NCI-H1092 treated with DMSO at 0.1 percent for 48 hours (cell line): ENCODE measurements at regions not wholly inside any gene's neighbourhood (a gene's known extent, or its start where the extent isn't known, plus 50 kb on each side); places are given as distances from the start of the nearest gene placed in this dataset.

Experiments
- DNase-seq: peaks from one replicate; lab custom pipeline; 2025; lab: John Stamatoyannopoulos, UW

- DNase-seq, result no peak
These were observed 98.2 kb upstream of the GCFC2 start for GRCh38 chr2:75808793-75809535.

DNA sequence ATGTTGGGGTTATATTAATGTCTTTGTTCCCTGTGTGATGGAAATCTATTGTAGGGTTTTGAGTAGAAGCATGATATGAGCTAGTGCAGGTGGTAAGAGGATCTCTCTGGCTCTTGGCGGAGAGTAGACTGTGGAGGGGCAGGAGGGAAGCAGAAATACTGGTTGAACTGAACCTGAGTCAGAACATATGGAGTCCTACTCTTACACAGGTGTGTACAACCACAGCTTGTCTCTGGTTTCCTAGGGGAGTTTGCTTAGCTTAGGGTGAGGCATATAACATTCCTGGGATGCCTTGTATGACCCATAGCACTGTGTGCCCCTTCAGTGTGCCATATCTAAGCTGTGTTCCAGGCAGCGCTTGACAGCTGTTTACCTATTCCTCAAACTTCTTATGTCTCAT lies 97.3 kb upstream of the GCFC2 start:
- DNase-seq, result no peak

- no peak for DNase-seq
These were observed 90.7 kb upstream of the GCFC2 start for GRCh38 chr2:75801234-75801982.

DNA sequence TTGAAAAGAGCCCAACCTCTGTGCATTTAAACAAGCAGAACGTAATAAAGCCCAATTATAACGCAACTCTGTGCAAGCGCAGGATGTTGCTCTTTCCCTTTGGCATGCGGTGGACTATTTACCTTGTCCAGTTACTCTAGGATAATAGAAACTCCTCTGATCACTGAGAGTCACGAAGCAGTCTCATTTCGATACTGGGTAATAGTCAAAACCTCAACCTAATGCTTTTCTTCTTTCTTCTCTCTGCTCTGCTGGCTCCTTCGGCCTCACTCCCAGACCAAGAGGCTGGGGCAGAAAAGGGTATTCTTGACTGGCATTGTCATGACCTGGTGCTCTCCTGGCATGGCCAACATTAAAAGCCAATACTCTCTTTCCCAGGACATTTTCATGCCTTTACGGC lies 89.7 kb upstream of the GCFC2 start:
- no peak for DNase-seq

GRCh38 chr2:75799859-75800258 lies 89.1 kb upstream of the GCFC2 start:
- DNase-seq, result no peak

GRCh38 chr2:75798569-75798968 lies 87.9 kb upstream of the GCFC2 start:
- no peak for DNase-seq

GRCh38 chr2:75792996-75793395 lies 82.3 kb upstream of the GCFC2 start:
- no peak for DNase-seq

- DNase-seq, result no peak
These were observed 81.4 kb upstream of the GCFC2 start for GRCh38 chr2:75792146-75792545.

GRCh38 chr2:75790814-75791467 lies 80.2 kb upstream of the GCFC2 start:
- no peak for DNase-seq

GRCh38 chr2:75790121-75790813 lies 79.6 kb upstream of the GCFC2 start:
- no peak for DNase-seq

- DNase-seq, result no peak
These were observed 78.2 kb upstream of the GCFC2 start for GRCh38 chr2:75788902-75789301.

DNA sequence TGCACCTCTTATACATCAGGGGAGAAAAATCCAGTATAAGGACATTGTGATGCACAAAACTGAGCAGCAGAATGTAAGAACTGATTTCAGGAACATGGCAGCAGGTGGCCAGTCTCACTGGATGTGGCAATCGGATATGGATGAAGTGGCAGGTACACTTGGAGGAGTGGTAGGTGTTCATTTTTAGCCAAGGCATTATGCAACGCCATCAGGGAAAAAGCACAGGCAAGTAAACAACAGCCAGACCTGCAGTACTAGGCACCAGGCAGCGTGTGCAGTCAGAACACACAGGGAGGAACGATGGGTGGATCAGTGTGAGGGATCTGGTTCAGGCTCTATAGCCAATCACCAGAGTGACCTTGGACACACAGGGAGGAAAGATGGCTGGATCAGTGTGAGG lies 77.4 kb upstream of the GCFC2 start:
- no peak for DNase-seq

DNA sequence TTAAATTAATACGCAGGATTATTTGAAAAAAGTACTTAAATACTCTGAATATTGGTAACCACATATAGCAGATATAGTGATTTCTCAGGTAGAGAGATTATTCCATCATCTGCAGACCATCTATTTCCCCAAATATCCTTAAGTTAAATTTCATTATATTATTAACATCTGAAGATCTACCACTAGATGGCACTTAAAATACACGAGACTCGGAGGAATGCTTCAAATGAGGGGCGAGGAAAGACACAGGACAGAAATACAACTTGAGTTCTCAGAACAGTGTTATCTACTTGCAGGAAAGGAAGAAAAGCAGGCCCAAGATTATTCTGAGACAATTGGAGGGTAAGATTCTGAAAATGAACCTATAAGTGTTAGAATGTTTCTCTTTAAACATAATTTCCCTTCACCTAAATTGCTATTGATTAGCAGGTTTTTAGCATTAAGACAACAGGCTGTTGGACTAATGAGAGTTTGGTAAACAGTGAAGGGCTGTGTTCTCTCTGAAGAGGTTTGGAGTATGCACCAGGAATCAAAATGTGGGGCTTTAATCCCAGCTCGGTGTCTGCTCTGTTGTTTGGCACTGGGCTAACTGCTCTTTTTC lies 76.9 kb upstream of the GCFC2 start:
- peak; percentile 54 for DNase-seq

- no peak for DNase-seq
These were observed 64.7 kb upstream of the GCFC2 start for GRCh38 chr2:75775311-75775823.

DNA sequence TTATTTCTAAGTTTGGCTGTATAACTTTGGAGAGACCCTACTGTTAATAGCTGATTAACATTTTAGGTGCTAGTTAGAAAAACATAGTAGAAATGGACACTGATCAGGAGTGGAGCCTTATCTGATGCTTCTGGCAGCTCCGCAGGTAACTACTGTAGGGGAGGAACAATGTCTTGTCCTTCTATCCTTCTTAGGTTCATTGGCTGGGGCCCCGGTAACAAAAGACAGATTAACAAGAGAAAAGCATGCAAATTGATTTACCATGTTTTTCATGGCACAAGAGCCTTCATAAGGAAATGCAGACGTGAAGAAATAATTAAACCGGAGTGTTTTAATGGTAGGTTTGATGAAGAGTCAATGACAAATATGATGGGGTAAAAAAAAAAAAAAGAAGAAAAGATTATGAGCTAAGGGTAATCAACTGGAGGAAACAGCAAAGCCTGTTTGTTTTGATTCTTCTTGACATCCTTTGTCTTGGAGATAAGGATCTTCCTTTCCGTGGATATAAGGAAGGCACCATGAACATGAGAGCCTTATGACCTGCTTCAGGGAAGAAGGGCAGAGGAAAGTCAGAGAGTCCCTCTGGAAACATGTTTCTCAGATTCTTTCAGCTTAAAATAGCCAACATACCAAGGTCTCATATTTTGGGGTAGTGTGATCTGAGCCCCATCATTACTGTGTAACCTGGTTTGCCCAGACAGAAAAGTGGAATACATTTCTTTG lies 62.4 kb upstream of the GCFC2 start:
- no peak for DNase-seq

DNA sequence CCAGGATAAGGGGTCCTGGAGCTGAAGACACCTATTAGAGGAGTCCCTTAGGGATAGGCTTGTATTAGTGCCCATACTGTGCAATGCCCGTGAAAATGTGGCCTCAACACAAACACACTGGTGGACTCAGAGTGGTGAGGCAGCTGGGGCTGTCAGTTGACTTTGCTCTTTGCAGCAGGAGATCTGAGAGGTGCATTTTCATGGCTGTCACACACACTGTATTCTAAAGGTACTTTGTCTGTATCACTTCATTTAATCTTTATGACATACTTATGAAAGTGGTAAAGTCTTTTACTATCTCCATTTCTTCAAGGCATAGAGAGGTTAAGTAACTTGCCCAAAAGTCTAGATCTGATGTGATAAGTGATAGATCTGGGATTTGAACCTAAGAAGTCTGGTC lies 55.1 kb upstream of the GCFC2 start:
- no peak for DNase-seq

DNA sequence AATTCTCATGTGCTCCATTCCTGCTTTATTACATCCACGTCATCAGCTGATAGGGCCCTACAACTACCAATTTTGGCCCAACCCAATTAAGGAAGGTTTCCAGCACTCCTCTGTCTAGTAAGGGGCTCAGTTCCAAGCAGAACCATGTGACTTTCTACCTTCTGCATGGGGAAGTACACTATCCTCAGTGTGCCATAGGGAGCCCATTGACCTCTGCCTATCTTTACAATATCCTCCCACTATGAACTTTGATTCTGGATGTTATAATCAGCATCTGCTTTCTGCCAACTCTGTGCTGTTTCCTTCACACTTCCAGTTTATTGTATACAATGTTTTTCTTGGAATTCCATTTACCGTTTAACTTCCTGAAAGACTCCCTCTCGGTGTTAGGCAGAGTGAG lies 53.9 kb upstream of the GCFC2 start:
- DNase-seq, result no peak
